ENCODE measurements at regions not wholly inside any gene's neighbourhood (a gene's known extent, or its start where the extent isn't known, plus 50 kb on each side); places are given as distances from the start of the nearest gene placed in this dataset.

DNA sequence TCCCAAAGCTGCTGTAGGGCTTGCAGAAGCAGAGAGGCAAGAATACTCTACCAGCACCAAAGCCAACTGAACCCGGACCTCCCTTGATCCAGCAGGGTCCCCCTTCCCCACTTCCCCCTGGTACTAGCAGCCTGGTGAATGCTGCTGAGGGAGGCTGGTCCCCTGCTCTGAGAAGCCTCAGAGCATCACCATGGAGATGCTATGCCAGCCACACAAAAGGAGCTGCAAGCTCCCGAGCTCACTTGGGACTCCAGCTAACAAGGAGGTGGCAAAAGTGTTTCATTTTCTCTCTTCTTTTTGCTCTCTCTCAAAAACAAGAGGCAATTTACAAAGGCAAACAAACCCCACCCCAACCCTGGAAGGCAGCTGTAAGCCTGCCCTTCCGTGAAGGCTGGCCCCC is 509.8 kb downstream of the BUD13 start:
- Histone ChIP-seq H3K27me3 (ENCODE audit: control insufficient read depth in 4 of 4, insufficient read depth in 4 of 4, low read length in 3 of 4) (peaks cover 0 to 2% (median 0%) of the 10 kb centered on the region in 4 donors), H3K9me3 (ENCODE audit: control insufficient read depth in 4 of 4, low read length in 3 of 4) (no peaks in the 10 kb centered on the region), H3K4me3 (ENCODE audit: low read depth in 1 of 3, low read length in 3 of 3) (no peak overlapping the region), H3K36me3 (ENCODE audit: control insufficient read depth in 4 of 4, insufficient read depth in 3 of 4, low read depth in 1 of 4, low read length in 3 of 4) (no peaks in the 10 kb centered on the region), H3K27ac (ENCODE audit: low read depth in 1 of 2, low read length in 2 of 2) (no peak overlapping the region), H3K9ac (ENCODE audit: low read depth in 1 of 2, low read length in 2 of 2) (no peak overlapping the region), H3K4me1 (ENCODE audit: control insufficient read depth in 4 of 4, insufficient read depth in 4 of 4, low read length in 3 of 4) (no peaks in the 10 kb centered on the region)
- no peak for DNase-seq (ENCODE audit: low spot score)
- WGBS = 23% methylated on average over 3 of the region's 3 CpGs
- TF ChIP-seq RAD21 (IDR thresholded peaks at IDR 0.05) (no peak), JUND (IDR thresholded peaks at IDR 0.05) (no peak), HNF4A (conservative IDR thresholded peaks at IDR 0.05) (no peak)
- TF ChIP-seq, protein P1, sequence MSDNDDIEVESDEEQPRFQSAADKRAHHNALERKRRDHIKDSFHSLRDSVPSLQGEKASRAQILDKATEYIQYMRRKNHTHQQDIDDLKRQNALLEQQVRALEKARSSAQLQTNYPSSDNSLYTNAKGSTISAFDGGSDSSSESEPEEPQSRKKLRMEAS (IDR thresholded peaks at IDR 0.05) = no peak

DNA sequence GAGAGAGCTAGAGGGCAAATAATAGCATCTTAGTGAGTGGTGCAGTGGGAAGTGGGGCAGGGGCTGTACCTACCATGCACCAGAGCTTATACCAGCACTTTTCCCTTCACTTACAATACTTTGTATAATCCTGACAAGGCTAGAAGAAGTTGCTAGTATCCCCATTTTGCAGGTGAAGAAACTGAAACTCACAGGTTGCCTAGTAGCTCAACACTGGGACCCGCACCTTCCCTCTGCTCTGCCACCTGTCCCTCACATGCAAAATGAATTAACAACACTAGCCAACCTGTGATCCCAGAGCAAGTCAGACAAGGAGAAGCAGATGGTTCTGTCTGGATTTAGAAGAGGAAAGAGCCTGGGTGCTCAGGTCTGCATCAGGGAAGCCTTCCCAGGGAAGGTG is 510.4 kb downstream of the BUD13 start:
- WGBS = 89% methylated on average over 1 of the region's 1 CpG
- H3K27me3 ChIP-seq (ENCODE audit: control insufficient read depth in 4 of 4, insufficient read depth in 4 of 4, low read length in 3 of 4) = peaks cover 0 to 2% (median 0%) of the 10 kb centered on the region in 4 donors
- H3K4me1 ChIP-seq (ENCODE audit: control insufficient read depth in 4 of 4, insufficient read depth in 4 of 4, low read length in 3 of 4) = no peaks in the 10 kb centered on the region
- TF ChIP-seq SP1 (IDR thresholded peaks at IDR 0.05) (no peak), NR2F2 (IDR thresholded peaks at IDR 0.05) (no peak), TAF1 (conservative IDR thresholded peaks at IDR 0.05) (no peak), YY1 (IDR thresholded peaks at IDR 0.05) (no peak), EGR1 (IDR thresholded peaks at IDR 0.05; ENCODE audit: low read depth in 2 of 2) (no peak), JUND (IDR thresholded peaks at IDR 0.05) (no peak), RAD21 (IDR thresholded peaks at IDR 0.05) (no peak), HNF4A (conservative IDR thresholded peaks at IDR 0.05) (no peak), FOXA1 (IDR thresholded peaks at IDR 0.05) (no peak), GABPA (IDR thresholded peaks at IDR 0.05 in 1 of 2, conservative IDR thresholded peaks at IDR 0.05 in 1 of 2) (no peak)
- TF ChIP-seq, protein P2, sequence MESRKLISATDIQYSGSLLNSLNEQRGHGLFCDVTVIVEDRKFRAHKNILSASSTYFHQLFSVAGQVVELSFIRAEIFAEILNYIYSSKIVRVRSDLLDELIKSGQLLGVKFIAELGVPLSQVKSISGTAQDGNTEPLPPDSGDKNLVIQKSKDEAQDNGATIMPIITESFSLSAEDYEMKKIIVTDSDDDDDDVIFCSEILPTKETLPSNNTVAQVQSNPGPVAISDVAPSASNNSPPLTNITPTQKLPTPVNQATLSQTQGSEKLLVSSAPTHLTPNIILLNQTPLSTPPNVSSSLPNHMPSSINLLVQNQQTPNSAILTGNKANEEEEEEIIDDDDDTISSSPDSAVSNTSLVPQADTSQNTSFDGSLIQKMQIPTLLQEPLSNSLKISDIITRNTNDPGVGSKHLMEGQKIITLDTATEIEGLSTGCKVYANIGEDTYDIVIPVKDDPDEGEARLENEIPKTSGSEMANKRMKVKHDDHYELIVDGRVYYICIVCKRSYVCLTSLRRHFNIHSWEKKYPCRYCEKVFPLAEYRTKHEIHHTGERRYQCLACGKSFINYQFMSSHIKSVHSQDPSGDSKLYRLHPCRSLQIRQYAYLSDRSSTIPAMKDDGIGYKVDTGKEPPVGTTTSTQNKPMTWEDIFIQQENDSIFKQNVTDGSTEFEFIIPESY (IDR thresholded peaks at IDR 0.05) = no peak
- TF ChIP-seq, protein P3, sequence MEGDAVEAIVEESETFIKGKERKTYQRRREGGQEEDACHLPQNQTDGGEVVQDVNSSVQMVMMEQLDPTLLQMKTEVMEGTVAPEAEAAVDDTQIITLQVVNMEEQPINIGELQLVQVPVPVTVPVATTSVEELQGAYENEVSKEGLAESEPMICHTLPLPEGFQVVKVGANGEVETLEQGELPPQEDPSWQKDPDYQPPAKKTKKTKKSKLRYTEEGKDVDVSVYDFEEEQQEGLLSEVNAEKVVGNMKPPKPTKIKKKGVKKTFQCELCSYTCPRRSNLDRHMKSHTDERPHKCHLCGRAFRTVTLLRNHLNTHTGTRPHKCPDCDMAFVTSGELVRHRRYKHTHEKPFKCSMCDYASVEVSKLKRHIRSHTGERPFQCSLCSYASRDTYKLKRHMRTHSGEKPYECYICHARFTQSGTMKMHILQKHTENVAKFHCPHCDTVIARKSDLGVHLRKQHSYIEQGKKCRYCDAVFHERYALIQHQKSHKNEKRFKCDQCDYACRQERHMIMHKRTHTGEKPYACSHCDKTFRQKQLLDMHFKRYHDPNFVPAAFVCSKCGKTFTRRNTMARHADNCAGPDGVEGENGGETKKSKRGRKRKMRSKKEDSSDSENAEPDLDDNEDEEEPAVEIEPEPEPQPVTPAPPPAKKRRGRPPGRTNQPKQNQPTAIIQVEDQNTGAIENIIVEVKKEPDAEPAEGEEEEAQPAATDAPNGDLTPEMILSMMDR (IDR thresholded peaks at IDR 0.05; ENCODE audit: low read depth, low read length, missing input control) = no peak
- TF ChIP-seq, protein P4, sequence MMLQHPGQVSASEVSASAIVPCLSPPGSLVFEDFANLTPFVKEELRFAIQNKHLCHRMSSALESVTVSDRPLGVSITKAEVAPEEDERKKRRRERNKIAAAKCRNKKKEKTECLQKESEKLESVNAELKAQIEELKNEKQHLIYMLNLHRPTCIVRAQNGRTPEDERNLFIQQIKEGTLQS (IDR thresholded peaks at IDR 0.05) = no peak
- TF ChIP-seq, protein P5, sequence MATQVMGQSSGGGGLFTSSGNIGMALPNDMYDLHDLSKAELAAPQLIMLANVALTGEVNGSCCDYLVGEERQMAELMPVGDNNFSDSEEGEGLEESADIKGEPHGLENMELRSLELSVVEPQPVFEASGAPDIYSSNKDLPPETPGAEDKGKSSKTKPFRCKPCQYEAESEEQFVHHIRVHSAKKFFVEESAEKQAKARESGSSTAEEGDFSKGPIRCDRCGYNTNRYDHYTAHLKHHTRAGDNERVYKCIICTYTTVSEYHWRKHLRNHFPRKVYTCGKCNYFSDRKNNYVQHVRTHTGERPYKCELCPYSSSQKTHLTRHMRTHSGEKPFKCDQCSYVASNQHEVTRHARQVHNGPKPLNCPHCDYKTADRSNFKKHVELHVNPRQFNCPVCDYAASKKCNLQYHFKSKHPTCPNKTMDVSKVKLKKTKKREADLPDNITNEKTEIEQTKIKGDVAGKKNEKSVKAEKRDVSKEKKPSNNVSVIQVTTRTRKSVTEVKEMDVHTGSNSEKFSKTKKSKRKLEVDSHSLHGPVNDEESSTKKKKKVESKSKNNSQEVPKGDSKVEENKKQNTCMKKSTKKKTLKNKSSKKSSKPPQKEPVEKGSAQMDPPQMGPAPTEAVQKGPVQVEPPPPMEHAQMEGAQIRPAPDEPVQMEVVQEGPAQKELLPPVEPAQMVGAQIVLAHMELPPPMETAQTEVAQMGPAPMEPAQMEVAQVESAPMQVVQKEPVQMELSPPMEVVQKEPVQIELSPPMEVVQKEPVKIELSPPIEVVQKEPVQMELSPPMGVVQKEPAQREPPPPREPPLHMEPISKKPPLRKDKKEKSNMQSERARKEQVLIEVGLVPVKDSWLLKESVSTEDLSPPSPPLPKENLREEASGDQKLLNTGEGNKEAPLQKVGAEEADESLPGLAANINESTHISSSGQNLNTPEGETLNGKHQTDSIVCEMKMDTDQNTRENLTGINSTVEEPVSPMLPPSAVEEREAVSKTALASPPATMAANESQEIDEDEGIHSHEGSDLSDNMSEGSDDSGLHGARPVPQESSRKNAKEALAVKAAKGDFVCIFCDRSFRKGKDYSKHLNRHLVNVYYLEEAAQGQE (IDR thresholded peaks at IDR 0.05) = no peak
- TF ChIP-seq, protein P1 (IDR thresholded peaks at IDR 0.05) = no peak
- H3K9ac ChIP-seq (ENCODE audit: low read depth in 1 of 2, low read length in 2 of 2) = no peak overlapping the region
- H3K27ac ChIP-seq (ENCODE audit: low read depth in 1 of 2, low read length in 2 of 2) = no peak overlapping the region
- H3K4me3 ChIP-seq (ENCODE audit: low read depth in 1 of 3, low read length in 3 of 3) = no peak overlapping the region
- no peaks in the 10 kb centered on the region for H3K9me3 ChIP-seq (ENCODE audit: control insufficient read depth in 4 of 4, low read length in 3 of 4)
- H3K36me3 ChIP-seq (ENCODE audit: control insufficient read depth in 4 of 4, insufficient read depth in 3 of 4, low read depth in 1 of 4, low read length in 3 of 4) = no peaks in the 10 kb centered on the region
- no peak for DNase-seq (ENCODE audit: low spot score)
